ENCODE measurements at regions not wholly inside any gene's neighbourhood (a gene's known extent, or its start where the extent isn't known, plus 50 kb on each side); places are given as distances from the start of the nearest gene placed in this dataset.

DNA sequence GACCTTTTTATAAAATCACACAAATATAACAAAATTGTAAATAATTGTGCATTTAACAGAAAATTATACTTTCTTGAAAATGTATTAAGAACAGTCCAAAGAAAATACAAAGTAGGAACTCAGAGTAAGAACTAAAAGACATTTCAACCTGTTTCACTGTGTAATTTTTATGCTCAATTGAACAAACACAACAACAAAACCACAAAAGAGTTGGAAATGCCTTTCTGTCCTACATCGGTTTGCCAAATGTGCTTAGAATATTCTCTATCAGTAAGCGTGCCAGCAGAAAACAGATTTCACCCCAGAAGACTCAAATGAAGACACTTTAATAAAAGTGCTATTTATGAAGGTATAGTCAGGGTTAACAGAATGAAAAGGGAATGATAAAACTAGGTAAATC, 592.1 kb downstream of the PRELID2 start:
- no peak for DNase-seq

GRCh38 chr5:145242551-145242950, 592.6 kb downstream of the PRELID2 start:
- DNase-seq: no peak

- peak; percentile 31 for DNase-seq
Measured at GRCh38 chr5:145237843-145238242, 597.3 kb downstream of the PRELID2 start.

DNA sequence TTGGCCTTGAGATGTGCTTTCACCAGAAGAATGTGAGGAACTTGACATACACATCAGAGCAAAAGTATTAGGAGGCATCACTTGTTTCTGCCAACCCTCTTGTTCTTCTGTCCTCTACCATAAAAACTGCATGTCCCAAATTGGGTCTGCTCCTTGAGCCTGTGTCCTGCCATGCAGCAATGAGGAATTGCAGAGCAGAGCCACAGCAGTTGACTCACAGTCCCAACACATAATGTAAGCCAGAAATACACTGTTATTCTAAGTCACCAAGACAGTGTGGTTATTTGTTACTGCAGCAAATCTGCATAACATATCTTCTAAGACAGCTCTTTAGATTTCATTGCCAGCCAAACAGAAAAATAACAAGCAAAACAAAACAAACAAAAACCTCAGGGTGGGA, 598.2 kb downstream of the PRELID2 start:
- DNase-seq: no peak

- DNase-seq: no peak
Measured at GRCh38 chr5:145236127-145236526, 599.0 kb downstream of the PRELID2 start.

DNA sequence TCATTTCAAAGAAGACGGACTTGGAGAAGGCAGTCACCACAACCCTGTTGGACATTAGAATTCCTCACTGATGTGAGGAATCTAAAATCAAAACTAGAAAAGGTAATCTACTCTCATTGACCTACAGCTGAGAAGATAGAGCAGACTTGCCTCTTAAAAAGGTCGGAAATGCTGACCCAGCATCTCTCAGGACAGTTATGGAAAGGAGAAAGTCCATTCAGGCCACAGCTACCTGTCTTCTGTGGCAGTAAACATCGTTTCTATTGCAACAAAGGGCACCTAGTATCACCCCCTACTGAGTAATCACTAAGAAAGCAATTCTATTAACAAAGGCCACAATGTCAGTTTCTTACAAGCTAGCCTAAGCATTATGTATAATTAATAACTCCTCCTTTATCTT, 601.7 kb downstream of the PRELID2 start:
- DNase-seq: no peak

DNA sequence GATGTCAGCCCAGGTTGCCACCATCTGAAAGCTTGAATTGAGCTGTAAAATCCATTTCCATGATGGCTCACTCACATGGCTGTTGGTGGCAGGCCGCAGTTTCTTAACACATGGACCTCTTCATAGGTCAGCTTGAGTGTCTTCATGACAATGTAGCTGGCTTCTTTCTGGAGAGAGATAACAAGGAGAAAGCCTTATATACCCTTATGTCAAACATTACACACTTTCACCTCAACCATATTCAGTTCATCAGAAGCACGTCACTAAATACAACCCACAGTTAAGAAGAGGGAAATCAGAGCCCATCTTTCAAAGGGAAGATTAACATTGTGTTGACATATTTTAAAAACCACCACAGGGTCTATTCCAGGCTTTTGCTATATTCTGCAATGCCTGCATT, 604.4 kb downstream of the PRELID2 start:
- DNase-seq: no peak

DNA sequence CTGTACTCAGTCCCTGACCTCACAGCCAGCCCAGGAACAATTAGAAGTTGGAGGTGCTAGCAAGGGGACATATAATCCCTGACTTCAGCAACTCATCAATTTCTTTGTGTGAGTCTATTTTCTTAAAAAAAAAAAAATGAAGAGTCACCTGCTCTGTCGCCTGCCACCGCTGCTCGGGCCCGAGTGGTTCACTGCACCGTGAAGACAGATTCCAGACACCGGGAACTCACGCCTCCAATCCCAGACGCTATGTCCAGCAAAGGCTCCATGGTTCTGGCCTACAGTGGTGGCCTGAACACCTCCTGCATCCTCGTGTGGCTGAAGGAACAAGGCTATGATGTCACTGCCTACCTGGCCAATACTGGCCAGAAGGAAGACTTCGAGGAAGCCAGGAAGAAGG, 606.6 kb downstream of the PRELID2 start:
- DNase-seq: no peak

DNA sequence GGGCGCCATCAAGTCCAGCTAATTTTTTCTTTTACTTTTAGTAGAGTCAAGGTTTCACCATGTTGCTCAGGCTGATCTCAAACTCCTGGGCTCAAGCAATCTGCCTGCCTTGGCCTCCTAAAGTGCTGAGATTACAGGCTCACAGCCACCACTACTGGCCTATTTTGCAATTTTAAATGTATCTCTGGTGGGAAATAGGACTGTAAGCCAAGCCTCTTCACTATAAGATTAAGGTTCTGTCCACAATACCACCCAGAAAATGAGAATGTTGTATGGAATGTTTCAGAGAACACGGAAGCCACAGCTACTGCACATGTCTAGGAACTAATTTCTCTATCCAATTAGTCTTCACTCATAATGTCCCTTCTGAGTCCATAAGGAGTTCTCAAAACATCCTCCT, 607.3 kb downstream of the PRELID2 start:
- no peak for DNase-seq

DNA sequence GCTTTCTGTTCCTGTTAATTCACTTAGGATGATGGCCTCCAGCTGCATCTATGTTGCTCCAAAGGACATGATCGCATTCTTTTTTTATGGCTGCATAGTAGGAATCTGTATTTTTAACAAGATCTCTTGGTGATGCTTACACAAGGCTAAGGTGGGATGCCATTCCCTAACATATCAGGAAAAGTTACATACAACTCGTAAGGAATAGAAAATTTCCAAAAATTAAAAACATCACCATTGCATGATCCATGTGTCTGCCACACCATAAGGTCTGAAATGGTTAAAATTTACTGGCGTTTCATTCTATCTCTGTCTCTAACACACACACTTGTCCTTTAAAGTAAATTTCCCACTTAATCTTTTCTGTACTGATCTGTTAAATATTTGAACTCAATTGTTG, 608.4 kb downstream of the PRELID2 start:
- no peak for DNase-seq

- DNase-seq: no peak
Measured at GRCh38 chr5:145225529-145225928, 609.6 kb downstream of the PRELID2 start.

GRCh38 chr5:145223582-145223981, 611.6 kb downstream of the PRELID2 start:
- no peak for DNase-seq

GRCh38 chr5:145222622-145223021, 612.5 kb downstream of the PRELID2 start:
- no peak for DNase-seq

DNA sequence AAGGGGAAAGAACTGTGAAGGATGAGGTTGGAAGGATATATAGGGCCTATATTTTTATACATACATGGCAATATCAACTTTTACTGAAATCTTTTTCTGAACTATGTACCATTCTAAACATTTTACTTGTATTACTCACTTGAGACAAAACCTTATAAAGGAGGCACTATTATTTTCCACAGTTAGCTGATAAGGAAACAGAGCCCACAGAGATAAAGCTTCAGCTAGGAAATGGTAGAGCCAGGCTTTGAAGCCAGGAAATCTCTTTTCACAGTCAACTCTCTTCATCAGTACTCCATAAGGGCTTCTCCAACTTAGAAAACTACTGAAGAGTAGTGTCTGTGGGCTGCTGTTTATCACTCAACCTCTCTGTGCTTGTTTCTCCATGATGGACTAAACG, 613.7 kb downstream of the PRELID2 start:
- no peak for DNase-seq

GRCh38 chr5:145220481-145220880, 614.7 kb downstream of the PRELID2 start:
- no peak for DNase-seq

DNA sequence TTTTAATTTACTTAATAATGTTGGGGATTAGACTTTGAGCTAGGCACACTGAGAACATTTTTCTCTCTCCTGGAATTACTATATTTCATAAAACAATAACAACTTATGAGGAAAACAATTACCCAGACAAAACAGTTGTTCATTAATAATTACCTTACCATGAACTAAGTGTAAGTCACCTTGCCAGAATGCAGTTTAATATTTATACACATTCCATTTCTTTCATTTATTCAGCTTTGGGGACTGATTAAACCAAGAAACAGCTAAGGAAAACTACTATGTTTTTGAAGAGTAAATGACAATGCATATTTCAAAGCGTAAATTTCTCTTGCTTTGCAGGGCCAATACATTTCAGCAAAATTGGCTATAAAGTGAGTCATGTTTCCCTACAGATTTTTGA, 616.2 kb downstream of the PRELID2 start:
- no peak for DNase-seq

GRCh38 chr5:145218019-145218418, 617.1 kb downstream of the PRELID2 start:
- no peak for DNase-seq

GRCh38 chr5:145210020-145210419, 625.1 kb downstream of the PRELID2 start:
- DNase-seq: no peak

DNA sequence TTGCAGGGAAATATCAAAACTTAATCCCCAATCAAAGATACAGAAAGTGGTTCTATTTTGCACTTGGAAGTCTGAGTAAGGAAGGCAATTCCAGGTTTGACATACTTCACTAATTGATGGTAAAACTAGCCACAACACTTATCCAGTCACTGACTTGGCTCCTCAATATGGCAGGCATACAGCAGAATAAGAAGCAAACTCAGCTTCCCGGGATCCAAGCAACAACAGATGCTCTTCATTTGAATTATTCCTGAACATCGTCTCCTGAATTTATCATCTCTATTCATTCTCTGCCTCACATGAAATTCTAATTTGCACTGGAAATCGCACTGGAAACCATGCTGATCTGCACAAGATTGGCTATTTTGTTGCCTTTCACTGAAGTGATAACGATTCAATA, 629.6 kb downstream of the PRELID2 start:
- DNase-seq: no peak

DNA sequence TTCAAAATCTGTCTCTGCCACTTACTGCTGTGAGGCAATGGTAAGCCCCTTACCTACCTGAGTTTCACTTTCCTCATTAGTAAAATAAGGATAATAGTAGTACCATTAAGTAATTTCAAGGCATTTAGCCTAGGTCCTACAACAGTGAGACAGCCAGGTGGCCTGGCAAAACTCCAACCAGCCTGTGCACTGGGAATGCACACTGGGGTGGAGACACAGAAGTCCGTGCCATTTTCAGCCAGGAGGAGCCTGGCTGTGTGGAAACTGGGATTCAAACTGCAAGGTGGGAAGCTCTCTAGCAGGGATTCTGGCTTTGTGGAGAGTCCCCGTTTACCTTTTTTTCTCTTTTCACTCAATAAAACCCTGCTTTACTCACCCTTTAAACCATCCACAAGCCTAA, 630.4 kb downstream of the PRELID2 start:
- no peak for DNase-seq

- DNase-seq: no peak
Measured at GRCh38 chr5:145203193-145203592, 631.9 kb downstream of the PRELID2 start.

- DNase-seq: no peak
Measured at GRCh38 chr5:145198525-145199260, 636.4 kb downstream of the PRELID2 start.

DNA sequence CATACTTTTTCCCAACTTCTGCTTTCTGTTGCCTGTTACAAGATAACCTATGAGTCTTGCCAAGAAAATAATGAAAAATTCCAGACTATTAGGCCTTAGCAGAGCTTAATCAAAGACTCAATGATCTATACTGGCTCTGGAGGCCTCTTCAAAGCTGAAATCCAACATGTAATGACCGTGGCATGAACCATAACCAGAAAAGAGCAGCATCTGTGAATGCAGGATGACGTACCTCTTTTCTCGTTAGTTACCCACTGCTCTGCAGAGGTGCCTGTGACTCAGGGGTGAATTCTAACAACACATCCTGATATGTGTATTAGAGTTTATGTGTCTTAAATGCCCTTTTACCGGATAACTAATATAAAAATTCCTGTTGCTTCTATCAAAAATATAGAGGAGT, 645.4 kb downstream of the PRELID2 start:
- DNase-seq: no peak

DNA sequence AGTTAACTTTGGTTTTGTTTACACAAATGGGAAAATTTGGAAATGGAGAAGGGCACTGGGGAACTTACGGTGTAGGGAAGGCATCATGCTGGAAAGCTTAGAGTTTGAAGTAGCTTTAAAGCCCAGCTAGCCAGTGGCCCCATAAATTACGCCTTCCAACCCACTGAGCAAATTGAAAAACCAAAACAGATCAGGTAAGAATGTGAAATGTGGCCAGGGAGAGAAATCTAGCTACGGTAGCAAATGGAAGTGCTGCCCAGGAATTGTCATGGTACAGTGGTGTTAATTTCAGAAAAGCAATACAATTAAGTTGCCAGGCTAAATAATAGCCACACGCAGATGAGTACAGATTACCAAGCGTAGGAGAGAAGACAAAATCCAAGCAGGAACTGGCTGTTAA, 654.8 kb downstream of the PRELID2 start:
- no peak for DNase-seq

Data from right kidney (tissue), 1 donor.